GM21390 (cell line): ENCODE measurements at regions not wholly inside any gene's neighbourhood (a gene's known extent, or its start where the extent isn't known, plus 50 kb on each side); places are given as distances from the start of the nearest gene placed in this dataset.
"Not testable (repeated sequence)": the region's sequence is repeated elsewhere in the genome, so short reads cannot be mapped to it uniquely, and the experiment has no call there.

Experiments
- ATAC-seq: cut with Tn5 transposase; IDR thresholded peaks from one replicate; pipeline ENCODE4 v1.9.1; 2021; ENCODE audit not compliant: unreplicated experiment

DNA sequence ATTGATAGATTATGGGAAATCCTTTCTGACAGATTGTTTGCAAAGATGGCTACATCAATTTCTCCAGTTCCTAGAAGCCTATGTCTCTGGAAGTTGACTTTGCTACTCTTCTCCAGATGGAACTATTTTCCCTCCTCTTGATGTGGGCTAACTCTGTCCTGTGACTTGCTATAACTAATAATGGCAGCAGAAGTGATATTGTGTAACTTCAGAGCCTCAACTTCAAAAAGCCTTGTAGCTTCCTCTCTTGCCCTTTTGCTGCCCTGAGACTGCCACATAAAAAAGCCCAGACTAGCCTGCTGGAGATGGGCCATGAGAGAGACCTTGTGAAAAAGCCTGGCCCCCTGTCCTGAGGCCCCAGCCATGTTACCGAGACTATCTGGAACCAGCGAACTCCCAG, 210.7 kb upstream of the SLC7A11 start:
- no peak for ATAC-seq

DNA sequence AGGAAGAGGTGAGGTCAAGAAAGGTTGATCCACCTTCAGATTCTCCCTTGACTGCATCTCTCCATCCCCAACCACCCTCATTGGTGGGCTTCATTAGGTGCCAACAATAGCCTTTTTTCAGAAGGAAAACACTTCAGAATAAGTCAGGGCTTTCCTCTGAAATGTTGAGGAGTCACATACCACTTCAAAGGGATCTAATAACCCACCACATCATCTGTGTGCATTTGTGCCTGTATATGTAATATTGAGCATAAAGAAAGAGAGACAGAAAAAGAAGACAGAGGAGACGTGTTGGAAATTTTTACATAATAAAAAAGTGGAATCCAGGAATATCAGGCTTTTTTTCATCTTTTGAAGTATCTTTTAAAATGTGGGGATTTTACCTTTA, 209.1 kb upstream of the SLC7A11 start:
- ATAC-seq = no peak

DNA sequence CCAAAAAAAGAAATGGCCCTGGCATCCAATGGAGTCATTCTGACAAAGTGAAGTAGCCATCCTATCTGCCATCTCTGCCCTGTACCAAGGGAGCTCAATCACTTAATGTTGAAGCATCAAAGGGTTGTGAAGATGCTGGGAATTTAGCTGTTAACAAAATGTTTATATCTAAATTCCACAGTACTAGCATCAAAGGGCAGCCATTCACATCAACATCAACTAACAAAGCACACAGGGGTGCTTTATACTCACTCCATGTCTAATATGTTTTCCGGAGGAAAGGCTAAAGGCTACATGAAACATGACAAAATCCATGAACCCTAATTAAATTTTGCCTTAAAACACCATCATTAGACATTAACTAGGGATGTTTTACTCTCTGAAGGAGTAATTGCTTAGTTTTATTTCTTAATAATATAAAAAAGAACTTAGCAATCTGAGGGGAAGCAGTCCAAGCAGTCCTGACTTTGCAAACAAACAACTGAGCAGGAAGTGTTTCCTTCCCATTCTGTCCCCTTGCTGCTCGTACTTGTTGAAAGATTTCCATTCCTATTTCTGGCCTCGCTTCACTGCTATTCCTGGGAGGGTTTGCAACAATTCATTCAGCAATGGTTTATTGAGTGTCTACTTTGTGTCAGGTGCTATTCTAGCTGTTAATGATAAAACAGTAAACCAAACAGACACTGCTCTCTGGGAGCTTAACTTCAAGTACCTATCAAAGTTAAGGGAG, 208.6 kb upstream of the SLC7A11 start:
- no peak for ATAC-seq

- ATAC-seq = no peak
Observed at GRCh38 chr4:138449938-138450337, 207.8 kb upstream of the SLC7A11 start.

- no peak for ATAC-seq
Observed at GRCh38 chr4:138448169-138448568, 206.0 kb upstream of the SLC7A11 start.

GRCh38 chr4:138446456-138446855, 204.3 kb upstream of the SLC7A11 start:
- no peak for ATAC-seq

- no peak for ATAC-seq
Observed at GRCh38 chr4:138445098-138445497, 202.9 kb upstream of the SLC7A11 start.

GRCh38 chr4:138444260-138444659, 202.1 kb upstream of the SLC7A11 start:
- ATAC-seq = no peak

DNA sequence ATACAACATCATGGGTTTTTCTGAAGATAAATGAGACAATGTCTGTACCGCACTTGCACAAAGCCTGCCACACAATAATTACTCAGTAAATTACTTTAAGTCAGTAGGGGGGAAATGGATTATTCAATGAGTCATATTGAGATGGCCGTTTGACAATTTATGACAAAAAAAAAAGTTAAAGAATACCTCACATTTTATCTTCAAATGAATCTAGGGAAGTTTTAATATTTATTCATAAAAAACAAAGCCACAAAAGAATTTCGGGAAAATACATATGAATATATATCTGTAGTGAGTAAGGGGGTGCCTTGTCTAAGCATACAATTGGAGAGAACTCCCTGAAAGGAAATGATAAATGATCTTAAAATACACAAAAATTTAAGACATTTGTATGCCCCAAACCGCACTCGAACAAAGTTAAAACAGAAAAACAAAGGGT, 197.0 kb upstream of the SLC7A11 start:
- ATAC-seq = no peak

GRCh38 chr4:138438608-138439007, 196.5 kb upstream of the SLC7A11 start:
- no peak for ATAC-seq

GRCh38 chr4:138437263-138437851, 195.2 kb upstream of the SLC7A11 start:
- no peak for ATAC-seq

DNA sequence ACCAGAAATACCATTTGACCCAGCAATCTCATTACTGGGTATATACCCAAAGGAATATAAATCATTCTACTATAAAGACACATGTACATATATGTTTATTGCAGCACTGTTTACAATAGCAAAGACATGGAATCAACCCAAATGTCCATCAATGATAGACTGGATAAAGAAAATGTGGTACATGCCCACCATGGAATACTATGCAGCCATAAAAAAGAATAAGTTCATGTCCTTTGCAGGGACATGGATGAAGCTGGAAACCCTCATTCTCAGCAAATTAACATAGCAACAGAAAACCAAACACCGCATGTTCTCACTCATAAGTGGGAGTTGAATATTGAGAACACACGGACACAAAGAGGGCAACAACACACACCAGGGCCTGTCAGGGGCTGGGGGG, 193.6 kb upstream of the SLC7A11 start:
- ATAC-seq = not testable (repeated sequence)

- not testable (repeated sequence) for ATAC-seq
Observed at GRCh38 chr4:138435046-138435445, 192.9 kb upstream of the SLC7A11 start.

DNA sequence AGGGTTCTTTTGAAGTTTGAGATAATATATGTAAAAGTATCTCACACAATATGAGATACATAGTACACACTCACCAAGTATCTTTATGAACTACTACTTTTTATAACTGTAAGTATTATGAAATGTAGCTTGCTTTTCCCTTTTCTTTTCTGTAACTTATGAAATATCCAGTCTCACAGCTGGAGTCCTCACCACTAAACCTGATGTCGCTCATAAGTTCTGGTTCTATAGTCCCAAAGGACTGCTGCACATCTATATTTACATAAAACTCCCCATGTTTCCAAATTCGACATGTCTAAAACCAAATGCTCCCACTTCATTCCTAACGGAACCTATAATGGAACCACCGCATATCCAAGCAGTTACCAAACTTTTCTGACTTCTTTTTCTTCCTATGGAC, 186.5 kb upstream of the SLC7A11 start:
- ATAC-seq = no peak

DNA sequence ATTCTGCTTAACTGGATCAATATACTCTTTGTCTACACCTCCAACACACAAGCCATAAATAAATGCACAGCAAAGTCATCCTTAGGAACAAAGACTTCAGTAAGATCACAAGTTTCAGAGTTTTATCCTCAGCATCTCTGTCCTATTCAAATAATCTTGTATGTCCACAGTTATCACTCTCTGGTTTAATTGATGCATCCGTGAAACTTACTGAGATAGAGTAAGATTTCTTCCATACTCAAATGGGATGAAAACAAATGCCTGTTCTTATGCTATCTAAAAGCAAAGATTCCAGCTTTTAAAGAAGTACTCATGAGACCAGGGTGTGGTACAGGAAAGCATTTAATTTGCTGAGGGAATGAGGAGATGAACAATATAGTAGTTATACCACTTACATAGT, 184.6 kb upstream of the SLC7A11 start:
- no peak for ATAC-seq

- ATAC-seq = no peak
Observed at GRCh38 chr4:138420471-138420870, 178.3 kb upstream of the SLC7A11 start.

- ATAC-seq = no peak
Observed at GRCh38 chr4:138414202-138414601, 172.1 kb upstream of the SLC7A11 start.

GRCh38 chr4:138413273-138413672, 171.1 kb upstream of the SLC7A11 start:
- ATAC-seq = no peak

DNA sequence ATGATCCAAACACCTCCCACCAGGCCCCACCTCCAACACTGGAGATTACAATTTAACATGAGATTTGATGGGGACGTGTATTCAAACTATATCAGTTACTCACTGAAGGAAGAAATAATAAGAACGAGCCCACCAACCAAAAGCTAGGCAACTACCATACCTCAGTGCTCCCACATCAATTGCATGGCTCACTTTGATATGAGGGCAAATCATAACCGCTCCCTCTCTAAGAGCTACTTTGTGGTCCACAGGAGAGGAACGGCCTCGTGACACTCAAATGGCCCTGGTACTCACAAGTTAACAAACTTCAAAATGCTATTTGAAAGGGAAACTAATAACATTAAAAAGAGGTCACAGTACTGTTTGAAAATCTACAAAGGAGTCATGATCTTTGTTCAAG, 170.7 kb upstream of the SLC7A11 start:
- ATAC-seq = no peak

DNA sequence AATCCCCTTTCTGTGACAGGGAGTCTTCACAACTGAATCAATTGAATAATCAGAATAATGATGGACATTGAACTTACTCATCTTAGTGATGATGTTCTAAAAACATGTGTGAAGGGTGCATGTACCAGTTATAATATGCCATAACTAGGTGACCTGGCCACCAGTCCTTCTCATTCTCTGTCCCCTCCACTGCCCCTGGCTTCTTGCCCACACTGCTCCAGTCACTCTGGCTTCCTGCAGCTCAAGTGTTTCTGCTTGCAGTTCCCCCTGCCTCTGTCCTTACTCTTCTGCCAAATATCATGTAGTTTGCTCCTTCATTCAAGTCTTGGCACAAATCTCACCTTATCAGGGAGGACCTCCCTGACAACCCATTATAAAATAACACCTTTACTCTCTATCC, 168.1 kb upstream of the SLC7A11 start:
- no peak for ATAC-seq

GRCh38 chr4:138409670-138410069, 167.5 kb upstream of the SLC7A11 start:
- peak; percentile 47 for ATAC-seq

- ATAC-seq = no peak
Observed at GRCh38 chr4:138408758-138409157, 166.6 kb upstream of the SLC7A11 start.

GRCh38 chr4:138407329-138407728, 165.2 kb upstream of the SLC7A11 start:
- ATAC-seq = no peak
